SK-MEL-5 (cell line): ENCODE measurements at regions not wholly inside any gene's neighbourhood (a gene's known extent, or its start where the extent isn't known, plus 50 kb on each side); places are given as distances from the start of the nearest gene placed in this dataset.

Source experiments
- DNase-seq: peaks from one replicate; pipeline ENCODE4 v3.0.0-alpha.2; 2016; ENCODE audit warnings: low read depth, low spot score
- in situ Hi-C: cut with HindIII; loops from 2 replicates; pipeline ENCODE4 v1.10.0; 2016; ENCODE audit warnings: low sequenced_read_pairs, high pct_unique_total_duplicates, low pct_unique_long_range_greater_than_20kb

GRCh38 chr5:144960296-144960695 is 789.6 kb downstream of the KCTD16 start:
- in situ Hi-C loops = no loop called here
- DNase-seq = no peak

GRCh38 chr5:144958002-144958401 is 787.3 kb downstream of the KCTD16 start:
- in situ Hi-C loops = no loop called here
- DNase-seq = no peak

GRCh38 chr5:144950996-144951395 is 780.3 kb downstream of the KCTD16 start:
- in situ Hi-C loops = no loop called here
- DNase-seq = no peak

- in situ Hi-C loops = no loop called here
- no peak for DNase-seq
These were observed 776.4 kb downstream of the KCTD16 start for GRCh38 chr5:144947023-144947422.

DNA sequence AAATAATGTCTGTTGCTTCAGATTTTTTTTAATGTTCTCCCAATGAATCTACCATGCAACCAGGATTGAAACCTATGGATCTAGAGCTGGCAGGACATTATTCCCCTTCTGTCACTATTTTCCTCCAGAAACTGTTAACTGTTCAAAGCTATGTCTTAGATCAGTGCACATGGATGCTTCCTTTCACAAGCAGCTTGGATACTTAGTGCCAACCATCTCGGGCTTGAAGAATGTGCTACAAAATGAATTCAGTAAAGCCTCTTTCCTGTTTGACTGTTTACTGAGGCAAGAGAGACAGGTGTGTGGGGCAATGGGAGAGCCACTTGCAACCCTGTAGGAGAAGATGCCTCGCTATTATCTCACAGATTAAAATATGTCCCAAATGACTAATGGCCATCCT is 774.8 kb downstream of the KCTD16 start:
- DNase-seq = no peak
- in situ Hi-C loops = no loop called here

GRCh38 chr5:144944936-144945335 is 774.3 kb downstream of the KCTD16 start:
- in situ Hi-C loops = no loop called here
- no peak for DNase-seq

DNA sequence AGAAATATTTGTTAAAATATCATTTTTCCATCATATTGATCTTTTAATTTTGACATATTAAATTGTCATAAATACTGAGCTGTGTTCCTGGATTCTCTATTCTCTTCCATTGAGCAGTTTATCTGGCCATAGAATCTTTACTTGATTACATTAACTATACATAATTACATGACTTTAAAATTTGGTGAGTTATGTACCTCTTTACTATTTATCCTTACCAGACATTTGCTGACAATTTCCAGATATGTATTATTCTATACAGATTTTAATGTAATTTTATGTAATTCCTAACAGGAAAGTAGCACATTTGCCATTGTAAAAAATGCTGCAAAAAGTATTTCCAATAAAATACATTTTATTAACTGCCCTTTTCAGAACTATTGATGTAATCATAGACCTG is 770.3 kb downstream of the KCTD16 start:
- no peak for DNase-seq

DNA sequence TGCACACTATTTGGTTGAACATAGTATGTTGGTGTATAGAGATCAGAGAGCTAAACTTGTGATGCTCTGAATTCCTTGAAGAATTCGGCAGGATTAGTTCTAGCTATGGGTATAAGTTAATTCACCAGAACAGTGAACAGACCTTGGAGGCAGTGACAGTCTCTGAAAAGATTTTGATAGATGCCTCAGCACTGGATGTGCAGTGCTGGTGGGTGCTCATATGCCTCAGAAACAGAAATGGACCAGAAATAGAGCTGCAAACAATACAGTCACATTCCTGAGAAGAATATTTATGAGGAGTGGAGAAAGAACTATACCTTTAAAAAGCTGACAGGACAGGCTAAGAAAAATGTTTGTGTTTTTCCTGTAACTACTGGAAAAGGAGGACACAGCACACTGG is 747.7 kb downstream of the KCTD16 start:
- DNase-seq = no peak
- in situ Hi-C loops = no loop called here

More for the DNA sequence above, 770.3 kb downstream of the KCTD16 start:
- in situ Hi-C loops = no loop called here

DNA sequence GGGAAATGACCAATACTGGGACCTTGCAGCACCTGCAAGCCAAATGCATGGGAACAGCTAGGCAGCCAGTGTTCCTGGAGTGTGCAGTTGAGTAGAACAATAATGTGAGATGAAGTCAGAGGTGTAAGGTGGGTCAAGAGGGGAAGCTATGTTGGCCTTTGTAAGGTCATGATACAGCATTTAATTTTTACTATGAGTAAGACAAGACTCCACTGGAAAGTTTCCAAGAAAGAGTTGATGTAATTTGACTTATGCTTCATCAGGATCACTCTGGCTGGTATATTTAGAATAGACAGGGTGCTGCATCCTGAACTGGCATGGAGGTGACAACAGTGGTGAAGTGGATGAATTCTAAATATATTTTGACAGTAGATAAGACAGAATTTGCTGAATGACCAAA is 744.8 kb downstream of the KCTD16 start:
- in situ Hi-C loops = no loop called here
- no peak for DNase-seq

DNA sequence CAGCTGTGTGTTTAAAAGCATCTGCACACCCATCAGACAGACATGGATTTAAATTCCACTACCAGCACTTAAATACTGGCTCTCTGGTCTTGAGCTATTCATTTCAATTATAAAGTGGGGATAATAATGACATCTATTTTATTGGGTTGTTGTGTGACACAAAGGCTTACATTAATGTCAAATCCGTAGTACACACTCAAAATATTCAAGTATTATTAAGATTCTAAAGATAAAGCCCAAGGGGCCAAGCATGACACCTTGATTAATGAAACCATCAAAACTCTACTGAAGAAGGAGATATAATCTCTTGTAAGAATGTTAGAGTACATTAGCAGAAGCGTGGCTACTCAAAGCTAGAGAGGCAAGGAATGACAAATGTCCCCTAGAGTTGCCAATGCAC is 743.0 kb downstream of the KCTD16 start:
- in situ Hi-C loops = no loop called here
- DNase-seq = no peak

DNA sequence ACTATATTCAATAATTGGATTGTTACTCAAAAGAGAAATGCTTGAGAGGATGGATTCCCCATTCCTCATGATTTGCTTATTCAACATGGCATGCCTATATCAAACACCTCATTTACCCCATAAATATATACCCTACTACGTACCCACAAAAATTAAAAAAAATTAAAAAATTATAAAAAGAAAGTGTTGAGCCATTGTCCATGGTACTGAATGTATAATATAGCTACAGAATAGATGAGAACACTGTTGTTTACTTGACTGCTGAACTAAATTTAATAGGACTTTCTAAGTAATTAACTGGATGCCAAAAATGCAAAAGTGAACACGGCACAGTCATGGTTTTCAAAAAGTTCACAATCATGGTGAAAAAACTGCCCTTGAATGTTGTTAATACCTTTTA is 725.8 kb downstream of the KCTD16 start:
- DNase-seq = no peak
- in situ Hi-C loops = no loop called here

DNA sequence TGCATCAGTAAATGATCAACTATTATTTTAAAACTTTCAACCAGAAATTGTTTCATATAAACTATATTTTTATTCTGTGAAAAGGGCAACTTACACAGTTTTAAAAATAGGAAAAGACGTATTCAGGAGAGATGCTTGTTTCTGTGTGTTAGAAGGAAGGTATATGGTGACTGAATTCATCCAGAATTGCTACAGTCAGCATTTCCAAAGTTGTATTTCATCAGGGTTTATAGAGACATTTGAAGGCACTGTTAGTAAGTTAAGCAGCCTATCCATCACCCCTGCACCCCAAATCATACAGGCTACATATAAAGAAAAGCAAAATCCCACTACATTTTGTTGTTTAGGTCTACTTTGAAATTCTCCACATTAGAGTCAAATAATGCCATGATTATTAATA is 716.0 kb downstream of the KCTD16 start:
- no peak for DNase-seq
- in situ Hi-C loops = no loop called here

- in situ Hi-C loops = no loop called here
- no peak for DNase-seq
These were observed 712.1 kb downstream of the KCTD16 start for GRCh38 chr5:144882739-144883283.

- in situ Hi-C loops = no loop called here
- DNase-seq = no peak
These were observed 709.8 kb downstream of the KCTD16 start for GRCh38 chr5:144880513-144880912.

GRCh38 chr5:144876990-144877389 is 706.3 kb downstream of the KCTD16 start:
- no peak for DNase-seq
- in situ Hi-C loops = no loop called here

DNA sequence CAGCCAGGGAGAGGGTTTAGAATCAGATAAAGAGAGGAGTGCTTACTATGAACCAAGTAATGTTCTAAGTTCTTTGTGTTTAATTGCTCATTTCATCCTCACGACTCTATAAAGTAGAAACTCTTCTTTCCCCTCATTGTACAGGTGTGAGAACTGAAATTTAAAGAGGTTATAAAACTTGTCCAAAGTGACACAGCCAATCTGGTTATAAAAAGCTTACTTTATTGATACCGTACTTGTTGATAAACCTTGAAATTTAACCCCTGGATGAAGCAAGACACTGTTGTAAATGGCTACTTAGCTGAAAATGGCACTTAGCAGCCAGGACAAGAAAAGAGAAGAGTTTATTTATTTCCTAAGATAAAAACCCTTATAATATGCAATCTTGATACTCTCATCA is 702.4 kb downstream of the KCTD16 start:
- in situ Hi-C loops = no loop called here
- DNase-seq = no peak

GRCh38 chr5:144864118-144864517 is 693.4 kb downstream of the KCTD16 start:
- DNase-seq = no peak
- in situ Hi-C loops = no loop called here

- in situ Hi-C loops = no loop called here
- DNase-seq = no peak
These were observed 686.8 kb downstream of the KCTD16 start for GRCh38 chr5:144857454-144857853.

GRCh38 chr5:144844086-144844485 is 673.4 kb downstream of the KCTD16 start:
- no peak for DNase-seq
- in situ Hi-C loops = no loop called here

GRCh38 chr5:144832416-144832815 is 661.7 kb downstream of the KCTD16 start:
- DNase-seq = no peak
- in situ Hi-C loops = no loop called here
